ENCODE measurements at regions not wholly inside any gene's neighbourhood (a gene's known extent, or its start where the extent isn't known, plus 50 kb on each side); places are given as distances from the start of the nearest gene placed in this dataset.

GRCh38 chr12:11953523-11953922, 117.2 kb upstream of the BCL2L14 start:
- DNase-seq (no peak), ATAC-seq (no peak)
- Histone ChIP-seq H3K27ac (no peak overlapping the region), H3K4me3 (no peak overlapping the region), H3K9me3 (no peaks in the 10 kb centered on the region), H3K4me1 (peaks cover 0 to 5% (median 0%) of the 10 kb centered on the region in 9 donors), H3K27me3 (peaks cover 0 to 16% (median 8%) of the 10 kb centered on the region in 7 donors), H3K36me3 (no peaks in the 10 kb centered on the region)
- intact Hi-C loops (cut with DNase I) = no loop called here
- TF ChIP-seq, protein P1, sequence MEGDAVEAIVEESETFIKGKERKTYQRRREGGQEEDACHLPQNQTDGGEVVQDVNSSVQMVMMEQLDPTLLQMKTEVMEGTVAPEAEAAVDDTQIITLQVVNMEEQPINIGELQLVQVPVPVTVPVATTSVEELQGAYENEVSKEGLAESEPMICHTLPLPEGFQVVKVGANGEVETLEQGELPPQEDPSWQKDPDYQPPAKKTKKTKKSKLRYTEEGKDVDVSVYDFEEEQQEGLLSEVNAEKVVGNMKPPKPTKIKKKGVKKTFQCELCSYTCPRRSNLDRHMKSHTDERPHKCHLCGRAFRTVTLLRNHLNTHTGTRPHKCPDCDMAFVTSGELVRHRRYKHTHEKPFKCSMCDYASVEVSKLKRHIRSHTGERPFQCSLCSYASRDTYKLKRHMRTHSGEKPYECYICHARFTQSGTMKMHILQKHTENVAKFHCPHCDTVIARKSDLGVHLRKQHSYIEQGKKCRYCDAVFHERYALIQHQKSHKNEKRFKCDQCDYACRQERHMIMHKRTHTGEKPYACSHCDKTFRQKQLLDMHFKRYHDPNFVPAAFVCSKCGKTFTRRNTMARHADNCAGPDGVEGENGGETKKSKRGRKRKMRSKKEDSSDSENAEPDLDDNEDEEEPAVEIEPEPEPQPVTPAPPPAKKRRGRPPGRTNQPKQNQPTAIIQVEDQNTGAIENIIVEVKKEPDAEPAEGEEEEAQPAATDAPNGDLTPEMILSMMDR (IDR thresholded peaks at IDR 0.05) = no peak
- 64 to 69% methylated on average over 7 of the region's 7 CpGs for WGBS, 2 donors

- TF ChIP-seq, protein P1 (IDR thresholded peaks at IDR 0.05) = no peak
- Histone ChIP-seq H3K27me3 (peaks cover 0 to 16% (median 9%) of the 10 kb centered on the region in 7 donors), H3K36me3 (no peaks in the 10 kb centered on the region), H3K9me3 (no peaks in the 10 kb centered on the region), H3K4me3 (no peak overlapping the region), H3K4me1 (peaks cover 0 to 11% (median 0%) of the 10 kb centered on the region in 9 donors), H3K27ac (no peak overlapping the region)
- WGBS, 2 donors = 55 to 56% methylated on average over 2 of the region's 2 CpGs
- DNase-seq (no peak), ATAC-seq (no peak)
- intact Hi-C loops (cut with DNase I) = no loop called here
These were observed 116.6 kb upstream of the BCL2L14 start for GRCh38 chr12:11954181-11954580.

DNA sequence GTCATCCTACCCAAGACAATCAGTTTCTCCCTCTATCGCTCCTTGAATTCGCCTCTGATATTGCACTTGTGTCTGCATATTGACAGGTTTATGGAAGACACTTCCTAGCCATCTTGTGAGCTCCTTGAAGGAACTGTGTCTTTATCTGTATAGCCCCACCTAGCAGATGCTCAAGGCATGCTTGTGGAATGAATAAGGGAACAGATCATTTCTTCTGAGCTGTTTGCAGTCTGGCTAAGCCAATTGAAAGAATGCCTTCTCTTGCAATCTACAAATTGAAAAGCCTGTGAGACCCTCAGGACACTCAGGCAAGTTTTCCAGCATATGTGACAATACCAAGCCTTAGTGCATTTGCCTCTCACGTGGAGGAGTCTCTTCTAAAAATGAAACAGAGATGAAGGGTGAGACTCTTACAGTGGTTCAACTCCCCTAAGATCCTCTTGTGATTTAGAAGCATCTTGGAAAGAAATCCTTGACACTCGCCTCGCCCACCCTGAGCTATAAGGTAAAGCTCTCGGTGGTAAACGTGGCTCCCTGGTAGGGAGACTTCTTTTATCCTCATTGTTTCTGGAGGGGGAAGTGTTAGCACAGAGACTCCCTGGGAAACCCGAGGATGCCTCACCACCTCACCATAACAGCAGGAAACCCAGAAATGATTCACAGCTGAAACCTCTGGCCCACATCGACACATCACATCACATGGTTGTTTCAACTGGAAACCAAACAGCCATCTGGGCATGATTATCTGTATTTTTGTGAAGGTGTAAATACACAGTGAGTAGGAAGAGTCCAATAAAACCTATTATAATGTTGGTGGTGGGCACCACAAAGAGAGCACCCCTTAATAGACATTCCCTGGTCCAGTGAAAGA, 112.3 kb upstream of the BCL2L14 start:
- H3K4me3 ChIP-seq = no peak overlapping the region
- no peaks in the 10 kb centered on the region for H3K36me3 ChIP-seq
- peak overlapping the region in 1 of 10 donors; percentile 71 for H3K27ac ChIP-seq
- DNase-seq = no peak
- H3K9me3 ChIP-seq = peaks cover 0 to 7% (median 0%) of the 10 kb centered on the region in 11 donors
- TF ChIP-seq, protein P1 (IDR thresholded peaks at IDR 0.05) = no peak
- ATAC-seq = no peak
- intact Hi-C loops (cut with DNase I) = no loop called here
- H3K4me1 ChIP-seq = peaks cover 0 to 14% (median 0%) of the 10 kb centered on the region in 9 donors
- peaks cover 0 to 13% (median 9%) of the 10 kb centered on the region in 7 donors for H3K27me3 ChIP-seq
- 69 to 70% methylated on average over 9 of the region's 9 CpGs for WGBS, 2 donors

DNA sequence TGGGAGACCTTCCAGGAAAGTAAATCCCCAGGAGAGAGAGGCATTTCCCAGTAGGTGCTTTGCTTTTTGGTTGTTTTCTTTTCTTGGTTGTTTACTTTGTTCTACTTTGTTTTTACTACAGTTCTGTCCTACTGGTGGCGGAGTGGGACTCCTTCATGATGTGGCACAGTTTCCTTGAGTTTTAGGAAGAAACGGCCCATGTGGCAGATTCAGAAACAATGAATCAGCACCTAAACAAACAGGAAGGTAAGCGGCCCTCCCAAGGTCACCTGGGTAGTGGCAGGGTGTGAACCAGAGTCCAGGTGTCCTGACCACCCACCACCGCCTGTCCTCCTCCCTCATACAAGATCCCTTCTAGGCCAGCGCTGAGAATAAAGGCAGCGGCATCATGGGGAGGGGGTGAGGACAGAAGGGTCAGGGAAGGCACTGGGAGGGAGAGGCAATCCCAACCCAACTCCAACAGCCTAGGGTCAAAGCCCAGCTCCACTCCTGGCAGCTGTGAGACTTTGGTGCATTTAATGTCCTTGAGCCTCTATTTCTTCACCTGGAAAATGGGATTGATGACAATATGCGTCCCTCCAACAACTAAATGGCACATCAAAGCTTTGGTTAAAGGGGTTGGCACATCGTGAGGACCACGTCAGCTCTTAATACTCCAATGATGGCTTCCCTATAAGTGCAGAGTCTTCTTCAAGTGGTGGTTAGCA, 111.5 kb upstream of the BCL2L14 start:
- no peaks in the 10 kb centered on the region for H3K36me3 ChIP-seq
- DNase-seq (no peak), ATAC-seq (no peak)
- H3K4me1 ChIP-seq = peaks cover 0 to 14% (median 0%) of the 10 kb centered on the region in 9 donors
- H3K4me3 ChIP-seq = no peak overlapping the region
- H3K9me3 ChIP-seq = peaks cover 0 to 7% (median 0%) of the 10 kb centered on the region in 11 donors
- peak overlapping the region in 1 of 10 donors; percentile 71 for H3K27ac ChIP-seq
- TF ChIP-seq, protein P1 (IDR thresholded peaks at IDR 0.05) = no peak
- intact Hi-C loops (cut with DNase I) = no loop called here
- 86 to 88% methylated on average over 9 of the region's 9 CpGs for WGBS, 2 donors
- H3K27me3 ChIP-seq = peaks cover 0 to 13% (median 8%) of the 10 kb centered on the region in 7 donors

Data from heart right ventricle (tissue), 16 donors.